GM18505 (cell line): ENCODE measurements at regions not wholly inside any gene's neighbourhood (a gene's known extent, or its start where the extent isn't known, plus 50 kb on each side); places are given as distances from the start of the nearest gene placed in this dataset.
"Not testable (repeated sequence)": the region's sequence is repeated elsewhere in the genome, so short reads cannot be mapped to it uniquely, and the experiment has no call there.

Experiments
- ATAC-seq: cut with Tn5 transposase; IDR thresholded peaks from one replicate; pipeline ENCODE4 v1.9.1; 2021; ENCODE audit not compliant: unreplicated experiment
- POLR2A ChIP-seq: IDR thresholded peaks from 4 replicates; pipeline ENCODE4 v1.6.1; 2011; ENCODE audit warnings: borderline replicate concordance; ENCODE audit not compliant: insufficient read depth, insufficient read length; ENCODE audit errors: extremely low read depth

- ATAC-seq, result no peak
- TF ChIP-seq POLR2A, result no peak
These were observed 780.4 kb upstream of the NRXN1 start for GRCh38 chr2:51812138-51812866.

GRCh38 chr2:51810197-51810596 lies 778.3 kb upstream of the NRXN1 start:
- no peak for TF ChIP-seq POLR2A
- ATAC-seq, result no peak

- no peak for ATAC-seq
- no peak for TF ChIP-seq POLR2A
These were observed 775.3 kb upstream of the NRXN1 start for GRCh38 chr2:51807229-51807628.

- no peak for TF ChIP-seq POLR2A
- ATAC-seq, result no peak
These were observed 763.4 kb upstream of the NRXN1 start for GRCh38 chr2:51795248-51795888.

GRCh38 chr2:51791496-51791895 lies 759.6 kb upstream of the NRXN1 start:
- no peak for ATAC-seq
- no peak for TF ChIP-seq POLR2A

- no peak for ATAC-seq
- no peak for TF ChIP-seq POLR2A
These were observed 758.9 kb upstream of the NRXN1 start for GRCh38 chr2:51790854-51791253.

GRCh38 chr2:51789918-51790317 lies 758.0 kb upstream of the NRXN1 start:
- no peak for ATAC-seq
- no peak for TF ChIP-seq POLR2A

GRCh38 chr2:51782921-51783765 lies 751.2 kb upstream of the NRXN1 start:
- no peak for ATAC-seq
- no peak for TF ChIP-seq POLR2A

GRCh38 chr2:51781691-51782090 lies 749.8 kb upstream of the NRXN1 start:
- no peak for ATAC-seq
- no peak for TF ChIP-seq POLR2A

- ATAC-seq, result no peak
- TF ChIP-seq POLR2A, result no peak
These were observed 748.4 kb upstream of the NRXN1 start for GRCh38 chr2:51780353-51780752.

GRCh38 chr2:51779723-51780122 lies 747.8 kb upstream of the NRXN1 start:
- ATAC-seq, result not testable (repeated sequence)

GRCh38 chr2:51778806-51779205 lies 746.9 kb upstream of the NRXN1 start:
- no peak for TF ChIP-seq POLR2A
- ATAC-seq, result no peak

GRCh38 chr2:51774606-51775005 lies 742.7 kb upstream of the NRXN1 start:
- not testable (repeated sequence) for ATAC-seq

- no peak for ATAC-seq
- TF ChIP-seq POLR2A, result no peak
These were observed 728.5 kb upstream of the NRXN1 start for GRCh38 chr2:51760441-51760840.
